ENCODE measurements at regions not wholly inside any gene's neighbourhood (a gene's known extent, or its start where the extent isn't known, plus 50 kb on each side); places are given as distances from the start of the nearest gene placed in this dataset.

- TF ChIP-seq POLR2AphosphoS5 (IDR thresholded peaks at IDR 0.05; ENCODE audit: insufficient read depth in 1 of 2, low read depth in 1 of 2) = no peak
- TF ChIP-seq CTCF (IDR thresholded peaks at IDR 0.05) = no peak
- no peak for TF ChIP-seq POLR2A (IDR thresholded peaks at IDR 0.05)
- Histone ChIP-seq H3K27me3 (no peaks in the 10 kb centered on the region), H3K4me1 (no peaks in the 10 kb centered on the region), H3K27ac (no peak overlapping the region), H3K4me3 (no peak overlapping the region), H3K9me3 (no peaks in the 10 kb centered on the region), H3K36me3 (no peaks in the 10 kb centered on the region)
- intact Hi-C loops (cut with DNase I) = no loop called here
- no peak for DNase-seq (ENCODE audit: extremely low spot score in 2 of 2)
These were observed 266.9 kb downstream of the SIPA1L2 start for GRCh38 chr1:232363008-232363407.

GRCh38 chr1:232357416-232357815 is 272.5 kb downstream of the SIPA1L2 start:
- no peaks in the 10 kb centered on the region for H3K9me3 ChIP-seq
- no peaks in the 10 kb centered on the region for H3K4me1 ChIP-seq
- no peaks in the 10 kb centered on the region for H3K27me3 ChIP-seq
- intact Hi-C loops (cut with DNase I) = no loop called here
- no peak overlapping the region for H3K27ac ChIP-seq
- no peak for DNase-seq (ENCODE audit: extremely low spot score in 2 of 2)
- TF ChIP-seq POLR2A (IDR thresholded peaks at IDR 0.05) (no peak), CTCF (IDR thresholded peaks at IDR 0.05) (no peak), POLR2AphosphoS5 (IDR thresholded peaks at IDR 0.05; ENCODE audit: insufficient read depth in 1 of 2, low read depth in 1 of 2) (no peak)
- no peak overlapping the region for H3K4me3 ChIP-seq
- H3K36me3 ChIP-seq = no peaks in the 10 kb centered on the region

GRCh38 chr1:232355162-232356006 is 274.5 kb downstream of the SIPA1L2 start:
- Histone ChIP-seq H3K4me3 (no peak overlapping the region), H3K27me3 (no peaks in the 10 kb centered on the region), H3K4me1 (no peaks in the 10 kb centered on the region), H3K27ac (no peak overlapping the region), H3K9me3 (no peaks in the 10 kb centered on the region), H3K36me3 (no peaks in the 10 kb centered on the region)
- intact Hi-C loops (cut with DNase I) = no loop called here
- DNase-seq (ENCODE audit: extremely low spot score in 2 of 2) = peak in 1 of 2 donors; percentile 79
- TF ChIP-seq POLR2AphosphoS5 (IDR thresholded peaks at IDR 0.05; ENCODE audit: insufficient read depth in 1 of 2, low read depth in 1 of 2) (no peak), POLR2A (IDR thresholded peaks at IDR 0.05) (no peak), CTCF (IDR thresholded peaks at IDR 0.05) (no peak)

- no peaks in the 10 kb centered on the region for H3K4me1 ChIP-seq
- H3K27ac ChIP-seq = no peak overlapping the region
- intact Hi-C loops (cut with DNase I) = no loop called here
- TF ChIP-seq CTCF (IDR thresholded peaks at IDR 0.05) (no peak), POLR2AphosphoS5 (IDR thresholded peaks at IDR 0.05; ENCODE audit: insufficient read depth in 1 of 2, low read depth in 1 of 2) (no peak), POLR2A (IDR thresholded peaks at IDR 0.05) (no peak)
- no peaks in the 10 kb centered on the region for H3K36me3 ChIP-seq
- no peak overlapping the region for H3K4me3 ChIP-seq
- peak in 1 of 2 donors; percentile 34 for DNase-seq (ENCODE audit: extremely low spot score in 2 of 2)
- H3K27me3 ChIP-seq = no peaks in the 10 kb centered on the region
- no peaks in the 10 kb centered on the region for H3K9me3 ChIP-seq
These were observed 276.9 kb downstream of the SIPA1L2 start for GRCh38 chr1:232353001-232353400.

- TF ChIP-seq CTCF (IDR thresholded peaks at IDR 0.05) (no peak), POLR2A (IDR thresholded peaks at IDR 0.05) (no peak), POLR2AphosphoS5 (IDR thresholded peaks at IDR 0.05; ENCODE audit: insufficient read depth in 1 of 2, low read depth in 1 of 2) (no peak)
- no peak overlapping the region for H3K27ac ChIP-seq
- no peaks in the 10 kb centered on the region for H3K9me3 ChIP-seq
- intact Hi-C loops (cut with DNase I) = no loop called here
- no peak overlapping the region for H3K4me3 ChIP-seq
- no peaks in the 10 kb centered on the region for H3K27me3 ChIP-seq
- peak in 1 of 2 donors; percentile 56 for DNase-seq (ENCODE audit: extremely low spot score in 2 of 2)
- no peaks in the 10 kb centered on the region for H3K36me3 ChIP-seq
- H3K4me1 ChIP-seq = no peaks in the 10 kb centered on the region
These were observed 277.6 kb downstream of the SIPA1L2 start for GRCh38 chr1:232352366-232352765.

Data from vagina (tissue), 2 donors.